ENCODE measurements at regions not wholly inside any gene's neighbourhood (a gene's known extent, or its start where the extent isn't known, plus 50 kb on each side); places are given as distances from the start of the nearest gene placed in this dataset.
A peak's percentile ranks its signal among the peaks of the same experiment; 100 is the strongest.

GRCh38 chr17:81345228-81346089, 49.8 kb upstream of the BAHCC1 start:
- H3K36me3 Mint-ChIP-seq = no peaks in the 10 kb centered on the region
- peaks cover 40% of the 10 kb centered on the region for H3K27me3 ChIP-seq (ENCODE audit: control insufficient read depth, insufficient read depth, low read length)
- intact Hi-C loops (cut with micrococcal nuclease) = loop anchor here (2.0 kb wide), 1 partner anchor 49 kb away; the partner anchor contains the start of gene BAHCC1
- peak overlapping the region; percentile 43 for H3K4me3 ChIP-seq (ENCODE audit: low read length)
- H3K9me3 Mint-ChIP-seq = no peaks in the 10 kb centered on the region
- no peaks in the 10 kb centered on the region for H3K36me3 ChIP-seq (ENCODE audit: control insufficient read depth, insufficient read depth, low read length)
- WGBS (ENCODE audit: insufficient coverage) = under 1% methylated on average over 94 of the region's 95 CpGs
- H3K27ac ChIP-seq (ENCODE audit: low read length) = no peak overlapping the region
- no peaks in the 10 kb centered on the region for H3K9me3 ChIP-seq (ENCODE audit: control insufficient read depth, insufficient read depth, low read length)
- H3K27me3 Mint-ChIP-seq (ENCODE audit: low read depth in 2 of 2) = peaks cover 18 to 32% of the 10 kb centered on the region in 2 donors
- peak; percentile 52 to 61 for DNase-seq
- TF ChIP-seq CTCF (IDR thresholded peaks at IDR 0.05) = no peak
- no peak overlapping the region for H3K27ac Mint-ChIP-seq
- H3K4me1 Mint-ChIP-seq = peaks cover 6 to 22% of the 10 kb centered on the region in 2 donors
- peaks cover 54% of the 10 kb centered on the region for H3K4me1 ChIP-seq (ENCODE audit: control insufficient read depth, insufficient read depth, low read length)
- peak overlapping the region; percentile 77 for H3K4me3 Mint-ChIP-seq
- peak; percentile 40 to 64 (median 60) for ATAC-seq

Data from natural killer cell (primary cell).